MCF 10A (cell line): ENCODE measurements at regions not wholly inside any gene's neighbourhood (a gene's known extent, or its start where the extent isn't known, plus 50 kb on each side); places are given as distances from the start of the nearest gene placed in this dataset.

ENCODE experiments used
- BruUV-seq: library from RNA; stranded (reverse); fragments of 400-500 nt; replicated peaks from 2 replicates; lab custom pipeline; 2021; lab: Mats Ljungman, UMichigan
- CTCF ChIA-PET: fragments of 300-600 bp; sonication (Branson Sonifier 250); formaldehyde crosslinking; extraction: SDS; loops from one replicate; lab custom pipeline; 2021; ENCODE audit warnings: antibody characterized with exemption, inconsistent platforms; lab: Yijun Ruan, JAX
- POLR2A ChIA-PET: fragments of 300-600, 350-650 bp; sonication (Branson Sonifier 250); formaldehyde crosslinking; extraction: SDS; loops from one replicate; lab custom pipeline; 2020; ENCODE audit warnings: antibody characterized with exemption, inconsistent platforms; lab: Yijun Ruan, JAX
- DNase-seq: peaks from one replicate; pipeline ENCODE4 v3.0.0-alpha.2; 2018; ENCODE audit not compliant: unreplicated experiment
- H3K27ac Mint-ChIP-seq: one replicate; pipeline ENCODE4 v1.8.0; 2022; ENCODE audit warnings: mild to moderate bottlenecking, low read depth, mixed read lengths; ENCODE audit not compliant: unreplicated experiment
- H3K27me3 Mint-ChIP-seq: one replicate; pipeline ENCODE4 v1.8.0; 2022; ENCODE audit warnings: mixed read lengths; ENCODE audit not compliant: insufficient read depth, unreplicated experiment
- H3K36me3 Mint-ChIP-seq: one replicate; pipeline ENCODE4 v1.8.0; 2022; ENCODE audit warnings: mild to moderate bottlenecking, moderate library complexity, mixed read lengths; ENCODE audit not compliant: insufficient read depth, unreplicated experiment
- H3K4me1 Mint-ChIP-seq: one replicate; pipeline ENCODE4 v1.8.0; 2022; ENCODE audit warnings: mixed read lengths; ENCODE audit not compliant: insufficient read depth, unreplicated experiment
- H3K4me3 Mint-ChIP-seq: one replicate; pipeline ENCODE4 v1.8.0; 2022; ENCODE audit warnings: mild to moderate bottlenecking, moderate library complexity, mixed read lengths; ENCODE audit not compliant: unreplicated experiment
- H3K9me3 Mint-ChIP-seq: one replicate; pipeline ENCODE4 v1.8.0; 2022; ENCODE audit warnings: mixed read lengths; ENCODE audit not compliant: unreplicated experiment
- intact Hi-C: fragments of 100-400 bp; cut with micrococcal nuclease; formaldehyde crosslinking; loops from 2 replicates; pipeline ENCODE4 v1.14.1; 2022
- TF ChIP-seq, protein P1 (sequence below): fragments of 200-600 bp; IDR thresholded peaks from one replicate; pipeline ENCODE4 v1.8.0; 2022; ENCODE audit warnings: antibody characterized with exemption, mild to moderate bottlenecking; ENCODE audit not compliant: unreplicated experiment

DNA sequence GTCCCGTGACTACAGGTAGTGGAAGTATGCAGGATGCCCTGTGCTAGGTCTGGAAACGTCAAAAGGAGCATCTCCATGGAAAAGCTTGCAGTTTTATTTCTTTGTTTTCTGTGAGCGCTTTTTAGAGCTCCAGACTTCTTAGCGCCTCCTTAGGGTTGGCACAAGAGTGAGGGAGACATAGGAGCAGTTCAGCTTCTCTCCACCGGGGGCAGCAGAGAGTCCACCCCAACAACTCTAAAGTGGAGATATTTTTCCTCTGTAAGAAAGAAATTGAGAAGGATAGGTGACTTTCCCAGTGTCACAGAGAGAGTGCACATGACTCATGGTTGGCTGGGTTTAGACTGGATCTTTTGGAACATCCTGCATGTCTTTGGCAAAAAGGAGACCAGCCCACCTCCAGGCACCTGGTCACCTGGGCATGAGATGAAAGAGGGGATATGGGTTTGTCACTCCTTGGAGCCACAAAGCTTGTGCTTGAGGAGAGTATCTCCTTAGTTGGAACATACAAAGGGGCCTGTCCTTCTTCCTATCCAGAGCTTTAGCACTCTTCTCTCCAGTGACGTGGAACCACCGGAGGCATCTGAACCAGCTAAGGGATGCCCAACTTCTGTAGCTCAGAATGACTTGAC is 637.7 kb downstream of the SEMA5A start:
- DNase-seq, result peak; percentile 62
- H3K4me1 Mint-ChIP-seq, result peaks cover 37% of the 10 kb centered on the region
- CTCF ChIA-PET, result interaction anchor here (0.6 to 1.6 kb wide), 11 partner anchors 9 to 562 kb away, joined by 3 to 6 read pairs (median 4); no protein-coding TSS in a partner anchor
- TF ChIP-seq, protein P1, sequence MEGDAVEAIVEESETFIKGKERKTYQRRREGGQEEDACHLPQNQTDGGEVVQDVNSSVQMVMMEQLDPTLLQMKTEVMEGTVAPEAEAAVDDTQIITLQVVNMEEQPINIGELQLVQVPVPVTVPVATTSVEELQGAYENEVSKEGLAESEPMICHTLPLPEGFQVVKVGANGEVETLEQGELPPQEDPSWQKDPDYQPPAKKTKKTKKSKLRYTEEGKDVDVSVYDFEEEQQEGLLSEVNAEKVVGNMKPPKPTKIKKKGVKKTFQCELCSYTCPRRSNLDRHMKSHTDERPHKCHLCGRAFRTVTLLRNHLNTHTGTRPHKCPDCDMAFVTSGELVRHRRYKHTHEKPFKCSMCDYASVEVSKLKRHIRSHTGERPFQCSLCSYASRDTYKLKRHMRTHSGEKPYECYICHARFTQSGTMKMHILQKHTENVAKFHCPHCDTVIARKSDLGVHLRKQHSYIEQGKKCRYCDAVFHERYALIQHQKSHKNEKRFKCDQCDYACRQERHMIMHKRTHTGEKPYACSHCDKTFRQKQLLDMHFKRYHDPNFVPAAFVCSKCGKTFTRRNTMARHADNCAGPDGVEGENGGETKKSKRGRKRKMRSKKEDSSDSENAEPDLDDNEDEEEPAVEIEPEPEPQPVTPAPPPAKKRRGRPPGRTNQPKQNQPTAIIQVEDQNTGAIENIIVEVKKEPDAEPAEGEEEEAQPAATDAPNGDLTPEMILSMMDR, result peak; percentile 65
- H3K36me3 Mint-ChIP-seq, result peaks cover 6% of the 10 kb centered on the region
- BruUV-seq, result no TSS peak
- POLR2A ChIA-PET, result interaction anchor here (2.3 kb wide), 1 partner anchor 204 kb away, joined by 9 read pairs; no protein-coding TSS in a partner anchor
- no peaks in the 10 kb centered on the region for H3K27me3 Mint-ChIP-seq
- no peak overlapping the region for H3K4me3 Mint-ChIP-seq
- intact Hi-C loops, result loop anchor here (2.0 to 5.0 kb wide), 6 partner anchors 46 to 451 kb away; no protein-coding TSS in a partner anchor
- no peaks in the 10 kb centered on the region for H3K9me3 Mint-ChIP-seq
- peak overlapping the region; percentile 94 for H3K27ac Mint-ChIP-seq

DNA sequence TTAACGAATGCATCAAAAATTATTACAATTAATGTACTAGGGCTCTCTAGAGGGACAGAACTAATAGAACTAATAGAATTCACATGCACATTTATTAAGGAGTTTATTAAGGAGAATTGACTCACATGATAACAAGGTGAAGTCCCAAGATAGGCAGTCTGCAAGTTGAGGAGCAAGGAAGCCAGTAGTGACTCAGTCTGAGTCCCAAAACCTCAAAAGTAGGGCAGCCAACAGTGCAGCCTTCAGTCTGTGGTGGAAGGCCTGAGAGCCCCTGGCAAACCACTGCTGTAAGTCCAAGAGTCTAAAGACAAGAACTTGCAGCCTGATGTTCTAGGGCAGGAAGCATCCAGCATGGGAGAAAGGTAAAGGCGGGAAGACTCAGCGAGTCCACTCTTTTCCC is 633.8 kb downstream of the SEMA5A start:
- Mint-ChIP-seq H3K27ac (no peak overlapping the region), H3K27me3 (no peaks in the 10 kb centered on the region), H3K4me1 (peaks cover 11% of the 10 kb centered on the region), H3K4me3 (no peak overlapping the region), H3K9me3 (no peaks in the 10 kb centered on the region), H3K36me3 (no peaks in the 10 kb centered on the region)
- no peak for DNase-seq
- TF ChIP-seq, protein P1, result no peak
- no TSS peak for BruUV-seq
- ChIA-PET POLR2A (no interaction called here), CTCF (no interaction called here)
- intact Hi-C loops, result no loop called here

DNA sequence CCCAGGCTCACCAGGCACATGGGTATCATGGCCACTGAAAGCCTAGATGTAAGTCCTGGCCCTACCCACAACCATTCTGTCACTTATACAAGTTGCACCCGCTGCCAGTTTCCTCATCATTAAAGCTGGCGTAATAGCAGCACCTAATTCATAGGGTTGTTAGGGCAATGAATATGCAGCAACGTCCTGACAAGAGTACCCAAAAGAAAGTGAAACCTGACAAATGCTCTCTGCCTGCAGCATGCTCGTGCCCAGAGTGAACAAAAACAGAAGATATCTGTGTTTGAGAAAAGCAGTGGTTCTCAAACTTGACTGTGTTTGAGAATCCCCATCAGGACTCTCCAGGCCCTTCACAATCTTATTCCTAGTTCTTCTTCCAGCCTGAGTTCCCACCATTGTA is 632.4 kb downstream of the SEMA5A start:
- DNase-seq, result no peak
- H3K27me3 Mint-ChIP-seq, result no peaks in the 10 kb centered on the region
- H3K36me3 Mint-ChIP-seq, result no peaks in the 10 kb centered on the region
- intact Hi-C loops, result no loop called here
- no peaks in the 10 kb centered on the region for H3K9me3 Mint-ChIP-seq
- POLR2A ChIA-PET, result no interaction called here
- no TSS peak for BruUV-seq
- no peak overlapping the region for H3K4me3 Mint-ChIP-seq
- TF ChIP-seq, protein P1, result no peak
- H3K27ac Mint-ChIP-seq, result no peak overlapping the region
- no peaks in the 10 kb centered on the region for H3K4me1 Mint-ChIP-seq
- CTCF ChIA-PET, result no interaction called here

DNA sequence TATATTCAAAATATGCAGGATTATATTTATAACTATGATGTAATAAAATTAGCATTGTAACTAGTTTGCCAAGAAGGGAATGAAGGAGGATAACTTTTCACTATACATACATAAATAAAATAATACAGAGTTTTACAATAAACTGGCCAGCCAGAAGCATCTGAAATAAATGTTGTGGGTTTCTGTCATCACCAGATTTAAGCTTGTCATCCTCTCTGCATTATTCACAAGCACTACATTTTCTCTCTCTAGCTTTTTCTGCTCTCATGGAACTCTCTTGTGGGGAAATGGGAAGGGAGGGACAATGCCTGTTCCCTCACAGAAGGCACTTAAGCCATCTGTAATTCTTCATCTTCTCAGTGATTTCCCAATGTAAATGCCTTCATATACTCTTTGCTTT is 626.8 kb downstream of the SEMA5A start:
- BruUV-seq, result no TSS peak
- intact Hi-C loops, result no loop called here
- no peaks in the 10 kb centered on the region for H3K4me1 Mint-ChIP-seq

More for the DNA sequence above, 626.8 kb downstream of the SEMA5A start:
- peaks cover 7% of the 10 kb centered on the region for H3K9me3 Mint-ChIP-seq
- TF ChIP-seq, protein P1, result no peak
- no peak for DNase-seq
- ChIA-PET CTCF (no interaction called here), POLR2A (no interaction called here)
- H3K36me3 Mint-ChIP-seq, result no peaks in the 10 kb centered on the region
- no peaks in the 10 kb centered on the region for H3K27me3 Mint-ChIP-seq
- H3K4me3 Mint-ChIP-seq, result no peak overlapping the region
- H3K27ac Mint-ChIP-seq, result no peak overlapping the region
